GDM1 (cell line): ENCODE measurements at regions not wholly inside any gene's neighbourhood (a gene's known extent, or its start where the extent isn't known, plus 50 kb on each side); places are given as distances from the start of the nearest gene placed in this dataset.

Source experiments
- DNase-seq: peaks from one replicate; lab custom pipeline; 2025; lab: John Stamatoyannopoulos, UW

GRCh38 chr4:180512801-180513475 is 1730.3 kb upstream of the TENM3 start:
- DNase-seq = no peak

GRCh38 chr4:180518906-180519305 is 1724.3 kb upstream of the TENM3 start:
- DNase-seq = no peak

GRCh38 chr4:180521181-180521580 is 1722.0 kb upstream of the TENM3 start:
- DNase-seq = no peak

DNA sequence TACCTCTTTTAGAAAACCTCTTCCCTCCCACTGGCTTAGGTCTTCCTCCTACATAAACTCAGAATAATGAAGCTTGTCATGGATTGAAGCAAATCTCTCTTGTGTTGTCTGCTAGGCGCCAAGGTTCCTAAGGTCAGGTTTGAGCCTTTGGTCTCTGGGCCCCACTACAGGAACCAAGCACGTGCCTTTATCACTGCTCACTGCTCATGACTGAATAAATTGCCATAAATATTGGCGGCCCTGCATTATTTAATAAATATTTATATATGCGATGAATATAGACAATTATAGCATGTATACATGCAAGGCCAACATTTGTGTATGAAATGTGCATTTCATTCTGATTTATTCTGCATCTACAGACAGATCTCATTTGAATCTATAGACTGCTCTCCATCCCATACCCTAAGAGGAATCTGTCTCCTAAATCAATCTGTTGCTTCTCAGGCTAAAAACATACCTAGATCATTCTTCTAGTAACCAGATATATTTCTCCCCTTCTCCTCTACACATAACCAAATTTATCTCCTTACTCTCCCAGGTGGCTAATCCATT is 1717.6 kb upstream of the TENM3 start:
- DNase-seq = no peak

- no peak for DNase-seq
Measured at GRCh38 chr4:180528003-180528402, 1715.2 kb upstream of the TENM3 start.

GRCh38 chr4:180530787-180531186 is 1712.4 kb upstream of the TENM3 start:
- DNase-seq = no peak

- DNase-seq = no peak
Measured at GRCh38 chr4:180532691-180533090, 1710.5 kb upstream of the TENM3 start.

DNA sequence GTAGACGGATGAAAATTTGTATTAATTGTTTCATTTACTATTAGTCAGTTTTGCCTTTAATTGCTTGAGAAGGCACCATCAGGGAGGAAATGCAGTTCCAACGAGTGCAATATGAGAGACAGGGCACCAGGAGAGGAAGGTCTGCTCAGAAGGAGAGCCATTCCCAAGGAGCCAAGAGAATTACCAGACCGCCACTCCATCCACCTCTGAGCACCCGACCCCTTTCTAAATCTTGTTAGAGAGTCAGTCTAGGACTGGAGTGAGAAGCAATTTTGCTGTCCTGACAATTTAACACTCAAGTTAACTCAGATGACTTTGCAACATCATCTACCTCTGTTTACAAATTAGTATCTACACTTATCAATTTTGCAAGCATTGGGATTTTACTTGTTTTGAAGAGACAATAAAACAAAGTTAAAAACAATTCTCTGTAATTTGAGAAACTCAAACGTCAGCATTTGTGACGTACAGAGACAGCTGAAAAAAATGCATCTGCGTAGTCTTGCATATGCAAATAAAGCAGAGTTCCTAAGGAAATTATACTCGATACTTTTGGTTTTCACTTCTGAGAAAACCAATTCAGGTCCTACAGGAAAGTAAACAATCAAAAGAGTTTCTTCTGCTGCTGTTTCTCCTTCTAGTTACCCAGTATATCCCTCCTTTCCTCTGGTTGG is 1704.7 kb upstream of the TENM3 start:
- DNase-seq = no peak

DNA sequence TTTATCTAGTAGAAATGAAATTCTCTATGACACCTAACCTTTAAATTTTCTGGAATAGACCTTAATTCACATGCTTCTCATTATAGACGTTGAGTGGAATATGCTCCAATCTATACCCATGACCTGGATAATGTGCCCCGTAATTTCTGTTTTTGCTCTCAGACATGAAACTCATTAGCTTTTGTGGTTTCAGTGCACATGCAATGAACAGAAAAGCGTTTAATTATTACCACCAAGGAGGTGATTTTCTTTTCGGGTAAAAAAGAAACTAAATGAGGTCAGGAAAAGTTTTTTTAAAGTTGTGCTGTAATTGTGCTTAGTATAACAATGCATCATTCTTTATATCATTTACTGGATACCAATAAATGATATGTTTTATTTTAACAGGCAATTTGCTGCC is 1703.9 kb upstream of the TENM3 start:
- no peak for DNase-seq

GRCh38 chr4:180541678-180542077 is 1701.5 kb upstream of the TENM3 start:
- DNase-seq = no peak

DNA sequence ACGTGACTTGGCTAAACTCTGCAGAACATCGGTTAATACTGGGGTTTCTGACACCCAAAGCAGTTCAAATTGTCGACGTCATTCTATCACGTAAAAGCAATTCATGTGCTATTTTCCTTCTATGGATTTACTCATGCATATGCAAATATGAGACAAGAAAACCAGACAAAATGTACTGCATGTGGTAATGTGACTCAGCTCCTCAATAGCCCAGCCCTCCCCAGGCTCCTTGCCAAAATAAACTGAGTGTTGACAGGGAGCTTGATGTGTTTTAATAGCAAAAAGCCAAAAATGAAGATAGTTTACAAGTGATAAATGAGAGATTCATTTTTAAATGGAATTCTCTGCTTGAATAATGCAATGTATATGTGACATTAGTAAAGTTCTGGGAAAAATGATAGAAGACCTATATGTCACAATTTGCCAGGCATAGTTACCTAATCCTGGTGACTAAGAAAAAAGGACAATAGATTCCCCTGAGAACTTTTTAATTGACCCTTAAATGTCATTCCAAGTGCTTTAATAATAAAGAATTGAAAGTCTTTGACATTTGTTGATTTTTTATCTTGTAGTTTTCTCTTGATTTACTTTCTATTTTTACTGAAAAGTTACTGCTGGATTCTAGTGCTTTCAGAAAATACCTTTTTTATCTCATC is 1700.6 kb upstream of the TENM3 start:
- DNase-seq = no peak

DNA sequence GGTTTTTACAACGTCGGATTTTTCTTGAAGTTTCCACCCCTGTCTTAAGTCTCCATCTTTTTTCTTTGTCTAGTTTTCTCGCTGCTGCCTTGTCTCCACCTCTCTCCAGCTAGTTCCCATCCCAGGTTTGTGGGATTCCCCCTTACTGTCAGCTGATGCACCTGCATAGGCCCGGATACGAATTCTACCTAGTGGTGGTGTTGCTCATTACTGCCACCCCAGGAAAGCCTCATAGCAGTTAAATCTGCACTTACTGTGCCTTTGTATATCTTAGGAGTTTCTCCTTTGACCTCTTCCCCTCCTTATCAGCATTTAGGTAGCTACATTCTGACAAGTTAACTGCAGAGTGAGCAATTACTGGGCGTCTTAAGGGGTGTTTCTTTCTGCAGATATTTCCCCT is 1693.1 kb upstream of the TENM3 start:
- no peak for DNase-seq

DNA sequence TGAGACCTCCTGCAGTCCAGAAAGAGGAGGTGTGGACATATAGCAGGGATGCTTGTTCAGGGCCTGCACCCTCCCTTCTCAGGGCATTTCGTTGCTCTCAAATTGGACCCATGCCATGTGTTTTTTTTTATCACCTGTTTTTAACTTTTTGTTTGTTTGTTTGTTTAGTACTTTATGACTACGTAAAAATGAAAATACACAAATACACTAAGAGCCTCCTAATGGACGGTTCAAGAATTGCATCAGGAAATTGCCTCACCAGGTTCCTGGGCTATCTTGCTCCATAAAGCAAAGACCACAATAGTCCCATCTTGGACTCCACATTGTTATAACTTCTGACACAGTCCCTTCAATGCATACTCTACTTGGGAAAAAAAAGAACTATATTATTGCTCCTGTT is 1685.9 kb upstream of the TENM3 start:
- DNase-seq = no peak

- DNase-seq = no peak
Measured at GRCh38 chr4:180557950-180558349, 1685.3 kb upstream of the TENM3 start.

DNA sequence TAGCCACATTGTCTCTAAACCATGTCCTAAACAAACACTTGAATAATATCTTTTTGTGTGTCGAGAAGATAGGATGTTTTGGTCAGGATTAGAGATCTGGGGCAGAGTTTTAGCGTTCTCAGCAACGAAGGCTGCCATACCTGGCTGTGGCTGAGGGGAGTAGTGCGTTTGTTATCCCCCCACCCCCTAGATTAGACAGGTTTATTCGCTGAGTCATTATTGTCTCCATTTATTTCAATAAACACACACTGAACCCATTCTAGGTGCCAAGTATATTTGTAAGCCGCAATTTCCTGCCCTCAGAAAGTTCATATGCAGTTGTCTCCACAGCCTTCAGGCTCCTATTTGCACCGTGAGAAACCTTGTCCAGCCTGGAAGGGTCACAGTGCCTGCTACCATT is 1684.8 kb upstream of the TENM3 start:
- no peak for DNase-seq

GRCh38 chr4:180560896-180561295 is 1682.3 kb upstream of the TENM3 start:
- DNase-seq = no peak

- DNase-seq = no peak
Measured at GRCh38 chr4:180564026-180564425, 1679.2 kb upstream of the TENM3 start.

DNA sequence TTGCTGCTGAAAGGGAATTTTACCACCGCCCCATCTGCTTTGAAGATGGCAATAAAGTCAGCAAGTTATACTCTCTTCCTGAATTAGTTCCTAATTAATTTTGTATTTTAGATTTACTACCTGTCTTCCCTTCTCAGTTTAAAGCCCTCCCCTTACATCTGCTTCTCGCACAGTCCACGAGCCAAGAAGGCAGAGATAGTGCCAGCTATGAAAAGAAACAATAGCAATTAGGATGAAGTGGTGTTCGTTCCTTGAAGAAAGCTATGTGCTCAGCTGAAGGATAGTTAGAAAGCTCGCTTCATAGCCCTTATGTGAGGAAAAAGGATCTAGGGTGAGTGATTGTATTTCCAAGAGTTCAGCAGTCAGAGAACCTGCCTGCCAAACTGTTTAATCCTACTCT is 1678.8 kb upstream of the TENM3 start:
- no peak for DNase-seq

GRCh38 chr4:180565856-180566431 is 1677.3 kb upstream of the TENM3 start:
- DNase-seq = no peak

- DNase-seq = no peak
Measured at GRCh38 chr4:180566492-180566891, 1676.7 kb upstream of the TENM3 start.

DNA sequence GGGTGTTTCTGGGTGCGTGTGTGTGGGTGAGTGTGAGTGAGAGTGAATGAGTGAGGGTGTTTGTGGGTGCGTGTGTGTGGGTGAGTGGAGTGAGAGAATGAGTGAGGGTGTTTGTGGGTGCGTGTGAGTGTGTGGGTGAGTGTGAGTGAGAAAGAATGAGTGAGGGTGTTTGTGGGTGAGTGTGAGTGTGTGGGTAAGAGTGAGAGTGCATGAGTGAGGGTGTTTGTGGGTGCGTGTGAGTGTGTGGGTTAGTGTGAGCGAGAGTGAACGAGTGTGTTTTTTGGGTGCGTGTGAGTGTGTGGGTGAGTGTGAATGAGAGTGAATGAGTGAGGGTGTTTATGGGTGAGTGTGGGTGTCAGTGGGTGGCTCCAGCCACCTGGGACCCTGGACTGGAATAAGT is 1676.1 kb upstream of the TENM3 start:
- no peak for DNase-seq

DNA sequence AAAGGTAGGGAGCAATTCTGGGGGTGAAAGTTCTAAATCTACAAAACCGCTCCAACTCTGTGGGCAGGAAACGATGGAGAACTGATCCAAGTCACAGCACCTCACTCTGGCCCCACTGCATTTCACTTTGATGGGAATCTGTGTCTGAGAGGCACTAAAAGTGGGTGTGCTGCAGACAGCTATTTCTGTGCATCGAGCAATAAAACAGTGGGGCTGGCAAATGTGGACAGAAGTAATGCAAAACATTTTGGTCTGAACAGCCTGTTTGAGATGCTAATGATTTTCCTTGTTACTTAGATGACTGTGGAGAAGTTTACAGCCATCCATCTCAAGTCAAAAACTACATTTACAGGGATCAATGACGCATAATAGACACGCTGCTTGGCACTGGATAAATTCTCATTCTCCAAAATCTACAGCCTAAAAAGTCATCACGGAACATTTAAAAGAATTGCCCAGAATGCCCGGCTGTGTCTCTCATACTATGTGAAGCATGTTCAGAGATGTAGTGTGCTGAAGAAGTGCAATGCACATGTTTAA is 1671.6 kb upstream of the TENM3 start:
- no peak for DNase-seq

- no peak for DNase-seq
Measured at GRCh38 chr4:180578175-180578574, 1665.0 kb upstream of the TENM3 start.
